Bronchial epithelial cell (primary cell): ENCODE measurements at regions not wholly inside any gene's neighbourhood (a gene's known extent, or its start where the extent isn't known, plus 50 kb on each side); places are given as distances from the start of the nearest gene placed in this dataset.
"Not testable (repeated sequence)": the region's sequence is repeated elsewhere in the genome, so short reads cannot be mapped to it uniquely, and the experiment has no call there.

Source experiments
- DNase-seq: peaks from one replicate; pipeline ENCODE4 v3.0.0-alpha.2; 2010; ENCODE audit warnings: low read depth
- FAIRE-seq: peaks from 2 replicates; lab custom pipeline; 2011; peaks lifted over from hg19 to GRCh38; lab: Jason Lieb, UNC
- H3K27me3 ChIP-seq: 2 replicates; pipeline ENCODE4 v1.5.1; 2011; ENCODE audit warnings: low read length; ENCODE audit not compliant: control insufficient read depth, insufficient read depth
- H3K36me3 ChIP-seq: 2 replicates; pipeline ENCODE4 v1.5.1; 2011; ENCODE audit warnings: low read length; ENCODE audit not compliant: control insufficient read depth, insufficient read depth
- H3K4me3 ChIP-seq: 2 replicates; pipeline ENCODE4 v1.5.1; 2011; ENCODE audit warnings: mild to moderate bottlenecking, low read depth, low read length, control low read depth
- TF ChIP-seq, protein P1 (sequence below): IDR thresholded peaks from 2 replicates; pipeline ENCODE4 v1.5.1; 2011; ENCODE audit warnings: mild to moderate bottlenecking, moderate library complexity, low read length, control low read depth, inconsistent platforms; ENCODE audit not compliant: insufficient read depth, severe bottlenecking

- Histone ChIP-seq H3K36me3 (no peaks in the 10 kb centered on the region), H3K27me3 (peaks cover 5% of the 10 kb centered on the region), H3K4me3 (no peak overlapping the region)
- DNase-seq (no peak), FAIRE-seq (no peak)
- TF ChIP-seq, protein P1, sequence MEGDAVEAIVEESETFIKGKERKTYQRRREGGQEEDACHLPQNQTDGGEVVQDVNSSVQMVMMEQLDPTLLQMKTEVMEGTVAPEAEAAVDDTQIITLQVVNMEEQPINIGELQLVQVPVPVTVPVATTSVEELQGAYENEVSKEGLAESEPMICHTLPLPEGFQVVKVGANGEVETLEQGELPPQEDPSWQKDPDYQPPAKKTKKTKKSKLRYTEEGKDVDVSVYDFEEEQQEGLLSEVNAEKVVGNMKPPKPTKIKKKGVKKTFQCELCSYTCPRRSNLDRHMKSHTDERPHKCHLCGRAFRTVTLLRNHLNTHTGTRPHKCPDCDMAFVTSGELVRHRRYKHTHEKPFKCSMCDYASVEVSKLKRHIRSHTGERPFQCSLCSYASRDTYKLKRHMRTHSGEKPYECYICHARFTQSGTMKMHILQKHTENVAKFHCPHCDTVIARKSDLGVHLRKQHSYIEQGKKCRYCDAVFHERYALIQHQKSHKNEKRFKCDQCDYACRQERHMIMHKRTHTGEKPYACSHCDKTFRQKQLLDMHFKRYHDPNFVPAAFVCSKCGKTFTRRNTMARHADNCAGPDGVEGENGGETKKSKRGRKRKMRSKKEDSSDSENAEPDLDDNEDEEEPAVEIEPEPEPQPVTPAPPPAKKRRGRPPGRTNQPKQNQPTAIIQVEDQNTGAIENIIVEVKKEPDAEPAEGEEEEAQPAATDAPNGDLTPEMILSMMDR = no peak
These were observed 122.3 kb upstream of the KIF2A start for GRCh38 chr5:62183727-62184126.

- FAIRE-seq (no peak), DNase-seq (no peak)
- TF ChIP-seq, protein P1 = no peak
- Histone ChIP-seq H3K4me3 (no peak overlapping the region), H3K27me3 (peaks cover 4% of the 10 kb centered on the region), H3K36me3 (no peaks in the 10 kb centered on the region)
These were observed 121.6 kb upstream of the KIF2A start for GRCh38 chr5:62184444-62184843.

DNA sequence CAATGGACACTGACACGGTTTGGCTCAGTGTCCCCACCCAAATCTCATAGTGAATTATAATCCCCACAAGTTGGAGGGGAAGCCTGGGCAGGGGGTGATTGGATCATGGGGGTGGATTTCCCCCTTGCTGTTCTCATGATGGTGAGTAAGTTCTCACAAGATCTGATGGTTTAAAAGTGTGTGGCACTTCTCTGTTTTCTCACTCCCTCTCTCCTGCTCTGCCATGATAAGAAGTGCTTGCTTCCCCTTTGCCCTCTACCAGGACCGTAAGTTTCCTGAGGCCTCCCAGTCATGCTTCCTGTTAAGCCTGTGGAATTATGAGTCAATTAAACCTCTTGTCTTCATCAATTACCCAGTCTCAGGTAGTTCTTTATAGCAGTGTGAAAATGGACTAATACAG is 115.8 kb upstream of the KIF2A start:
- Histone ChIP-seq H3K4me3 (no peak overlapping the region), H3K36me3 (no peaks in the 10 kb centered on the region), H3K27me3 (peaks cover 3% of the 10 kb centered on the region)
- DNase-seq = no peak
- no peak for FAIRE-seq
- TF ChIP-seq, protein P1 = no peak

GRCh38 chr5:62190931-62191330 is 115.1 kb upstream of the KIF2A start:
- no peak for DNase-seq
- H3K36me3 ChIP-seq = no peaks in the 10 kb centered on the region
- H3K4me3 ChIP-seq = no peak overlapping the region
- TF ChIP-seq, protein P1 = no peak
- no peak for FAIRE-seq
- H3K27me3 ChIP-seq = peaks cover 3% of the 10 kb centered on the region

- no peak for DNase-seq
- Histone ChIP-seq H3K27me3 (peaks cover 3% of the 10 kb centered on the region), H3K36me3 (no peaks in the 10 kb centered on the region), H3K4me3 (no peak overlapping the region)
- TF ChIP-seq, protein P1 = no peak
- FAIRE-seq = no peak
These were observed 113.0 kb upstream of the KIF2A start for GRCh38 chr5:62192958-62193357.

GRCh38 chr5:62196532-62196931 is 109.5 kb upstream of the KIF2A start:
- FAIRE-seq, H3K27me3 ChIP-seq, H3K36me3 ChIP-seq, DNase-seq, H3K4me3 ChIP-seq: not testable (repeated sequence)
